Right cardiac atrium (tissue), 5 donors: ENCODE measurements at regions not wholly inside any gene's neighbourhood (a gene's known extent, or its start where the extent isn't known, plus 50 kb on each side); places are given as distances from the start of the nearest gene placed in this dataset.

Source experiments
- ATAC-seq, 2 donors: fragments of 200-7000 bp; cut with Tn5 transposase; one replicate each; pipeline versions ENCODE4 v1.8.0 to v1.9.1; 2020; ENCODE audit warnings: moderate library complexity in 2 of 2, mild to moderate bottlenecking in 1 of 2
- DNase-seq, 3 donors: peaks; one replicate each; pipeline ENCODE4 v3.0.0-alpha.2; 2020
- H3K27ac ChIP-seq: one replicate; pipeline ENCODE4 v1.5.1; 2013; ENCODE audit warnings: mild to moderate bottlenecking, low read length, control low read depth, moderate library complexity
- H3K27me3 ChIP-seq: one replicate; pipeline ENCODE4 v1.6.1; 2013; ENCODE audit not compliant: control insufficient read depth, insufficient read depth
- H3K4me1 ChIP-seq: one replicate; pipeline ENCODE4 v1.6.1; 2013; ENCODE audit warnings: low read length; ENCODE audit not compliant: control insufficient read depth, insufficient read depth
- H3K4me3 ChIP-seq: one replicate; pipeline ENCODE4 v1.5.1; 2013; ENCODE audit warnings: low read length, control low read depth
- H3K9me3 ChIP-seq: one replicate; pipeline ENCODE4 v1.6.1; 2013; ENCODE audit warnings: low read length; ENCODE audit not compliant: control insufficient read depth
- WGBS: extraction: QIAGEN DNeasy Blood & Tissue Kit; methylation state at CpG from one replicate; pipeline ENCODE4 v1.1.7; 2013; 5-methylcytosine and 5-hydroxymethylcytosine counted together
- intact Hi-C, 4 donors: fragments of 100-400 bp; cut with DNase I; formaldehyde crosslinking; loops; one replicate each; pipeline versions ENCODE4 v1.11.0 to v1.14.0; 2022 to 2023
- donor health status: healthy with polysubstance abuse.
- donor health status: DM: no; HTN: yes; CAD: no.
- donor health status: DM: no; HTN: no; CAD: no.
- donor health status: DM: no; HTN: yes; CAD: no; lungs with severe emphysema.
- donor health status: DM: yes; HTN: yes; CAD: no.

GRCh38 chr5:20500546-20500945 lies 512.5 kb upstream of the CDH18 start:
- Histone ChIP-seq H3K9me3 (no peaks in the 10 kb centered on the region), H3K27ac (no peak overlapping the region), H3K4me1 (no peaks in the 10 kb centered on the region), H3K4me3 (no peak overlapping the region), H3K27me3 (no peaks in the 10 kb centered on the region)
- 66% methylated on average over 2 of the region's 2 CpGs for WGBS
- ATAC-seq (no peak), DNase-seq (no peak)
- intact Hi-C loops: no loop called here

GRCh38 chr5:20498926-20499325 lies 510.9 kb upstream of the CDH18 start:
- Histone ChIP-seq H3K4me3 (no peak overlapping the region), H3K27me3 (no peaks in the 10 kb centered on the region), H3K4me1 (no peaks in the 10 kb centered on the region), H3K9me3 (no peaks in the 10 kb centered on the region), H3K27ac (no peak overlapping the region)
- intact Hi-C loops: no loop called here
- ATAC-seq (no peak), DNase-seq (no peak)
- 67% methylated on average over 3 of the region's 3 CpGs for WGBS

GRCh38 chr5:20498102-20498501 lies 510.1 kb upstream of the CDH18 start:
- no peak for DNase-seq
- no peak overlapping the region for H3K4me3 ChIP-seq
- H3K27ac ChIP-seq: no peak overlapping the region
- no peak for ATAC-seq
- no peaks in the 10 kb centered on the region for H3K9me3 ChIP-seq
- no peaks in the 10 kb centered on the region for H3K27me3 ChIP-seq
- no peaks in the 10 kb centered on the region for H3K4me1 ChIP-seq
- 90% methylated on average over 1 of the region's 1 CpG for WGBS
- intact Hi-C loops: no loop called here

- 85% methylated on average over 2 of the region's 2 CpGs for WGBS
- H3K9me3 ChIP-seq: no peaks in the 10 kb centered on the region
- no peak overlapping the region for H3K27ac ChIP-seq
- DNase-seq: no peak
- ATAC-seq: no peak
- H3K27me3 ChIP-seq: no peaks in the 10 kb centered on the region
- intact Hi-C loops: no loop called here
- no peak overlapping the region for H3K4me3 ChIP-seq
- H3K4me1 ChIP-seq: no peaks in the 10 kb centered on the region
Observed at GRCh38 chr5:20497356-20497755, 509.4 kb upstream of the CDH18 start.

- Histone ChIP-seq H3K4me3 (no peak overlapping the region), H3K27ac (no peak overlapping the region), H3K27me3 (no peaks in the 10 kb centered on the region), H3K4me1 (no peaks in the 10 kb centered on the region), H3K9me3 (peaks cover 3% of the 10 kb centered on the region)
- ATAC-seq: no peak
- no peak for DNase-seq
- intact Hi-C loops: no loop called here
- 75% methylated on average over 5 of the region's 5 CpGs for WGBS
Observed at GRCh38 chr5:20494706-20495105, 506.7 kb upstream of the CDH18 start.

- no peaks in the 10 kb centered on the region for H3K27me3 ChIP-seq
- no peak for DNase-seq
- 64% methylated on average over 4 of the region's 4 CpGs for WGBS
- peaks cover 3% of the 10 kb centered on the region for H3K9me3 ChIP-seq
- H3K27ac ChIP-seq: no peak overlapping the region
- no peak for ATAC-seq
- intact Hi-C loops: no loop called here
- H3K4me1 ChIP-seq: no peaks in the 10 kb centered on the region
- no peak overlapping the region for H3K4me3 ChIP-seq
Observed at GRCh38 chr5:20486826-20487225, 498.8 kb upstream of the CDH18 start.

GRCh38 chr5:20476016-20476415 lies 488.0 kb upstream of the CDH18 start:
- DNase-seq (no peak), ATAC-seq (no peak)
- 80% methylated on average over 1 of the region's 1 CpG for WGBS
- H3K27ac ChIP-seq: no peak overlapping the region
- H3K4me1 ChIP-seq: no peaks in the 10 kb centered on the region
- no peak overlapping the region for H3K4me3 ChIP-seq
- no peaks in the 10 kb centered on the region for H3K9me3 ChIP-seq
- intact Hi-C loops: no loop called here
- H3K27me3 ChIP-seq: no peaks in the 10 kb centered on the region

- WGBS: 94% methylated on average over 1 of the region's 1 CpG
- DNase-seq (no peak), ATAC-seq (no peak)
- Histone ChIP-seq H3K9me3 (peaks cover 4% of the 10 kb centered on the region), H3K27ac (no peak overlapping the region), H3K27me3 (no peaks in the 10 kb centered on the region), H3K4me3 (no peak overlapping the region), H3K4me1 (no peaks in the 10 kb centered on the region)
- intact Hi-C loops: no loop called here
Observed at GRCh38 chr5:20470997-20471396, 483.0 kb upstream of the CDH18 start.

- intact Hi-C loops: no loop called here
- DNase-seq (no peak), ATAC-seq (no peak)
- H3K9me3 ChIP-seq: peaks cover 4% of the 10 kb centered on the region
- no peak overlapping the region for H3K4me3 ChIP-seq
- WGBS: 51% methylated on average over 2 of the region's 2 CpGs
- H3K4me1 ChIP-seq: no peaks in the 10 kb centered on the region
- H3K27me3 ChIP-seq: no peaks in the 10 kb centered on the region
- no peak overlapping the region for H3K27ac ChIP-seq
Observed at GRCh38 chr5:20469792-20470191, 481.8 kb upstream of the CDH18 start.

- intact Hi-C loops: no loop called here
- H3K4me3 ChIP-seq: no peak overlapping the region
- WGBS: 79% methylated on average over 3 of the region's 3 CpGs
- H3K4me1 ChIP-seq: no peaks in the 10 kb centered on the region
- H3K27me3 ChIP-seq: no peaks in the 10 kb centered on the region
- no peak for ATAC-seq
- no peak for DNase-seq
- H3K27ac ChIP-seq: no peak overlapping the region
- peaks cover 4% of the 10 kb centered on the region for H3K9me3 ChIP-seq
Observed at GRCh38 chr5:20469390-20469789, 481.4 kb upstream of the CDH18 start.

GRCh38 chr5:20466512-20466911 lies 478.5 kb upstream of the CDH18 start:
- no peak overlapping the region for H3K4me3 ChIP-seq
- peaks cover 4% of the 10 kb centered on the region for H3K9me3 ChIP-seq
- 27% methylated on average over 1 of the region's 1 CpG for WGBS
- ATAC-seq: no peak
- no peaks in the 10 kb centered on the region for H3K4me1 ChIP-seq
- DNase-seq: no peak
- no peak overlapping the region for H3K27ac ChIP-seq
- H3K27me3 ChIP-seq: no peaks in the 10 kb centered on the region
- intact Hi-C loops: no loop called here

GRCh38 chr5:20463206-20463605 lies 475.2 kb upstream of the CDH18 start:
- intact Hi-C loops: no loop called here
- H3K27ac ChIP-seq: no peak overlapping the region
- no peaks in the 10 kb centered on the region for H3K27me3 ChIP-seq
- no peaks in the 10 kb centered on the region for H3K4me1 ChIP-seq
- ATAC-seq (no peak), DNase-seq (no peak)
- 46% methylated on average over 4 of the region's 4 CpGs for WGBS
- no peak overlapping the region for H3K4me3 ChIP-seq
- H3K9me3 ChIP-seq: peaks cover 2% of the 10 kb centered on the region
